HG03097 (cell line): ENCODE measurements at regions not wholly inside any gene's neighbourhood (a gene's known extent, or its start where the extent isn't known, plus 50 kb on each side); places are given as distances from the start of the nearest gene placed in this dataset.

ENCODE experiments used
- ATAC-seq: cut with Tn5 transposase; IDR thresholded peaks from one replicate; pipeline ENCODE4 v1.9.1; 2021; ENCODE audit not compliant: unreplicated experiment, low FRiP score

DNA sequence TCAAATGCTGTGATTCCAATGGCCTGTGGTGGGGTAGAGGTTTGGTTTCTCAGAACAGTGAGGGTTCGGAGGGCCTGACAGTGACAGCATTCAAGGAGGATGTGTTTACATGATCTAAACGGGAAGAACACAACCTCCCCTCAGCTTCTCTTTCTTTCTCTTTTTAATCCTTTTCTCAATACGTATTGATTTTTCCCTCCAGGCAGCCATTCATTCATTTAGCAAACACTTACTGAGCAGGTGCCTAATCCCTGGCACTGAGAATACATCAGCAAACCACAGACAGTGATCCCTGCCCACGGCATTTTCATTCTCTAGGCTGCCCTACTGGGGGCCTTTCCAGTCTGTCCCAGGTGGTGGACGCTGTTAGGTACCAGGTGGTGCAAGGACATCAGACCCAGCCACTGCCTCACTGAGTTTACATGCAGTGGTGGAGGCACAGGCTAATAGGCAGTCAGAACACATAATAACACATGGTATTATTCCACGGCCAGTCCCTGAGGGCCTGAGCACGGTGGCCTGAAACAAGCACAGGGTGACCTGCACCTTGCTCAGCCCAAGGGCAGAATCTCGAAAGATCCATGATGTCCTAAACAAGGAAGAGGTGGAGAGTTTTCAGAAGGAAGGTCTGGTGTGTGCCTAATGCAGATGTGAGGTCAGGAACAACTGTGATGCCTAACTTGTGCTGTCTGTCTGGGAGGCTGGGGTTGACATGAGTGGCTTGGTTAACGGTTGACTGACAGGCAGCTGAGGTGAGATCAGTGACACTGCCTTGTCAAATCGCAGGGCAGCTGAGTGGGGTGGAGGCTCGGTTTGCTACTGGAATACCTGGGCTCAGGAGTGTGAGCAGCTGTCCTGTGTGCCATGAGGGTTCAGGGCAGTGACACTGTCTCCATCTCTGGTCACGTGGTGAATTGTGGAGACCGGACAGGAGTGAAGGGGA is 785.5 kb upstream of the HS6ST1 start:
- ATAC-seq: no peak

GRCh38 chr2:129112181-129112580 is 793.5 kb upstream of the HS6ST1 start:
- no peak for ATAC-seq

DNA sequence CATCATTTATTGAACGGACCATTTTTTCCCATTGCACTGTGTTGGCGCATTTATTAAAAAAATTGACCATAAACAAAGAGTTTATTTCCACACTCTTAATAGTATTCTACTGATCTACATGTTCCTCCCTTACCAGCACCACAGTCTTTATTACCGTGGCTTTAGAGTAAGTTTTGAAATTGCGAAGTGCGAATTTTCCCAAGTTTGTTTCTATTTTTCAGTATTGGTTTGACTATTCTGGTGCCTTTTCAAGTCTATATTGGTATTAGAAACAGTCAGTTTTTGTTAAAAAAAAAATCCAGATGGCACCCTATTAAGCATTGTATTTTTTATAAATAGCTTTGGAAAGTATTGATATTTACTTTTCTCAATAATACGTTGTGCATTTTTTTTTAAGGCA is 795.1 kb upstream of the HS6ST1 start:
- ATAC-seq: no peak

DNA sequence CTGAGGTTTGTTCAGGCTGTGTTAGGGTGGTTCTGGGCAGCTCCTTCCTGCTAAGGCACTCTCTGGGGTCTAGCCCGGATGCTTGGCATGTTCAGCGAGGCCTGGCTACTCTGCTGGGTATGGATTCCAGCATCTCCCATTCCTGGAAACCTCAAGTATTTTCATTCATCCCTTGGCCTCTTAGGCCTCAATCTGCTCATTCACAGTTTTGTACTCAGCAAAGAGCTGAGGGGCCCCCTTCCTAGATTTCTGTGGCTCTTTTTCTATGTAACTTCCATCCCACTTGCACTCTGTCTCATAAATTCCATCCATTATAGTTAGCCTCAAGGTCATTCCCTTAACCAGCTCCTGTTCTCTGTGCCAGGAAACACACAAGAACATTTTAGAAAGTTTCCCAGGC is 798.8 kb upstream of the HS6ST1 start:
- ATAC-seq: no peak

GRCh38 chr2:129118296-129118695 is 799.6 kb upstream of the HS6ST1 start:
- no peak for ATAC-seq

DNA sequence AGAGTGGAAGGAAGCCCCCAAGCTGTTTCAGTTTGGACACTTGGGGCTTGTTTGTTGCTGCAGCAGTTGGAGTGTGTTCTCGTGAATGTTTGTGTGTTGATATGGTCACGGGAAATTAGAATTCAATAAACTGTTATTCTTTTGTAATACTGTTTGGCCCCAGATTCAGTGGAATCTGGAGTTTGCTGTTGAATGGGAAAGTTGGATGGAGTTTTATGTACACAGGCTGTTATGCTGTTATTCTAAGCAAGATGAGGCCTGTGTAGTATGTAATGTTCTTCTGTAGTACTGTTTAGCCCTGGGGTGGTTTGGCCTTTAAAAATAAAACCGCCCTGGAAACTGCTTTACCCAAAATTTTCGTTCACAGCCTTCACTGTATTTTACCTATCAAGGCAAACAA is 810.4 kb upstream of the HS6ST1 start:
- ATAC-seq: no peak

DNA sequence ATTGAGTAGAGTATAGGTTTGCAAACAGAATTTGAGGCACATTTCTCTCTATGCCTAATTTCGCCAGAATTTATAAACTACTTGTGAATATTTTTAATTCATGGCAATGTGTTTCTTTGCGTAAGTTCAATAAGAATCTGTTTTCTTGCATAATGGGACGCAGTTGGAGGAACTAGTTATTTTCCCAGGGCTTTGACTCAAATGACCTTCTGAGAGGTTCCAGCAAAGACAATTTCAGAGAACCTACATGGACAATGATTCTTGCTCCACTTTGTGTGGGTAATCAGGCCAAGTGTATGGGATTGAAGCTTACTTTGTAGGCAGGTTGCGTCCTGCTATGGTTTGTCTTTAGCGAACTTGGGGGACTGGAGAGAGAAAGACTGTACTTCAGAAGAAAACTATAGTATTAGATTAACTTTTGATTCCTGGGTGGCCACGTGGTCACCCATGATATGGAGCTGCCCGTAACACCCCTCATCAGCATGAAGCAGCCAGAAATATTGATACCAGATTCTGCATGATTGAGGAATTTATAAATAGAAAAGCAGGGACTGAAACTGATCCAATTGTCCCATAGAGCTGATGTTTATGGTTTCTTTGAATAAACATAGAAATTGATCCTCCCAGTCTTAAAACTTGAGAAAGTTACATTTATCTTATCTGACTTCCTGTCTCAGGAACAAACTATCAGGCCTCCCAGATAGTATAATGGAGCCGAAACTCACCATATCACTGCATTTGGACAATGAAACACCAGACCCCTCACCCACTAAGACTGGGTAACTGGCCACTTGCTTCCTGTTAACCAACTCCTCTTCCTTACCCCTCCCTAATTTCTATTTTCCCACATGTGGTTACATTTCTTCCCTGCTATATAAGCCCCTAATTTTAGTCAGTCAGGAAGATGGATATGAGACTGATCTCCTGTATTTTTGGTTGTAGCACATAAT is 815.3 kb upstream of the HS6ST1 start:
- no peak for ATAC-seq

- no peak for ATAC-seq
These were observed 816.3 kb upstream of the HS6ST1 start for GRCh38 chr2:129135017-129135416.

DNA sequence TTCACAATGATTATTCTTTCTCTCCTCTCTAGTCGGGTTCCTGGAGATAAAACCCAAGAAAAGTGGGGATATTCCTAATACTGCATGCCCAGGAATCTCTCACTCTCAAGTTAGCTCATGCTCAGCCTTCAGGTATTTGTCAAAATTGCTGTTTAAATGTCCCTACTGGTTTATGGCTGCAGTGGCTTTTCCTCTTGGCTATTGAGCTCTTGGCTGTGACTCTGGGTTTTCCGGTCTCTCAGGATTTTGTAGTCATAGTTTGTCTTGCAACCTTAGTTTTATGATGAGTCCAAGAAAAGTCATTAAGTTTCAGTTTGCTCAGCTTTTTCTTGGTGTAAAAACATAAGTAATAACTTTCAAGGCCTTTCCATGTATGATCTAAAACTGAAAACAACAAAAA is 820.7 kb upstream of the HS6ST1 start:
- ATAC-seq: no peak

DNA sequence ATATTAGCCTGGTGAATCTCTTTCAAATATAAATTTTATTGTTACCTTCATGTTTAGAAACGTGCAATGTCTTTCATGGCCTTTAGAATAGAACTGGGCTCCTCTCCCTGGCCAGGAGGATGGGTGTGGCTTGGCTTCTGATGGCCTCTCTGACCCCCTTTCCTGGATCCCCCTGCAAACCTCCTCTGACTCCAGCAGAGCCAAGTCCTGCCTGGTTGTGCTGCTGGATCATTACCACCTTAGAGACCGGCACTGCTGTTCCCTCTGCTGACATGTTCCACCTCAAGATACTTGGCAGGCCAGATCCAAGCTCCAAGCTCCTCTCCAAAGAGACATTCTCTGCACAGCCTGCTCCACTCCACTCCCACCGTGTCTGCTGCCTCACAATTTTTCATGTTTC is 823.8 kb upstream of the HS6ST1 start:
- ATAC-seq: no peak

DNA sequence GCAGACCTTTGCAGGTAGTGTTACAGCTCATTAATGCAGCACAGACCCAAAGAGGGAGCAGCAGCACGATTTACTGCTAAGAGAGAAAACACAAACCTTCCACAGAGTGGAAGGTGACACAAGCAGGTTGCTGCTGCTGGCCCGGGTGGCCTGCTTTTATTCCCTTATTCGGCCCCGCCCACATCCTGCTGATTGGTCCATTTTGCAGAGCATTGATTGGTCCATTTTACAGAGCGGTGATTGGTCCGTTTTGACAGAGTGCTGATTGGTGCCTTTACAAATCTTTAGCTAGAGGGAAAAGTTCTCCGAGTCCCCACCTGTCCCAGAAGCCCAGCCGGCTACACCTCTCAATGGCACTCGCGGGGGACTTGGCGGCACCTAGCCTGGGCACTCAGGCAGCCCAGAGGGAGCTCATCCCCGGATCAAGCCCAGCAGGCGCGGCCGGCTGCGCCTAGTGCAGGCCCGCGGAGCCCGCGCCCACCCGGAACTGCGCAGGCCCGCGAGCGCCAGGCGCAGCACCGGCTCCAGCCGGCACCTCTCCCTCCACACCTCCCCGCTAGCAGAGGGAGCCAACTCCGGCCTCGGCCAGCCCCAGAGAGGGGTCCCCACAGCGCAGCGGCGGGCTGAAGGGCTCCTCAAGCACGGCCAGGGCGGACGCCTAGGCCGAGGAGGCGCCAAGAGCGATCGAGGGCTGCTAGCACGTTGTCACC is 825.6 kb upstream of the HS6ST1 start:
- no peak for ATAC-seq

DNA sequence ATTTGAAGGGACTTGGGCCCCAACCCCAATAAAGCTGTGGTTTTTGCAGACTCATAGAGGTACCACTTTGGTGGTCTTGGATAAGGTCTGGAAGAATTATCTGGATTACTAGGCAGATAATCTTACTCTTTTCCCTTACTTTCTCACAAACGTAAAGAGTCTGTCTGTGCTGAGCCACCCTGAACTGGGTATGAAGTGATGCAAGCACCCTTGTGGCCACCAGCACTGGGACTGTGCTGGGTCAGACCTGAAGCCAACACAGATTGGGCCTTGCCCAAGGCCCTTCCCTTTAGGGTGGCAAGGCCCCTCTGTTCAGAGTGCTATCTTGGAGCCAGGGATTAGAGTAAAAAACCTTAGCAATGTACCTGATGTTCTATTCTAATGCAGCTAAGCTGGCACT is 827.0 kb upstream of the RAB6C start:
- no peak for ATAC-seq

DNA sequence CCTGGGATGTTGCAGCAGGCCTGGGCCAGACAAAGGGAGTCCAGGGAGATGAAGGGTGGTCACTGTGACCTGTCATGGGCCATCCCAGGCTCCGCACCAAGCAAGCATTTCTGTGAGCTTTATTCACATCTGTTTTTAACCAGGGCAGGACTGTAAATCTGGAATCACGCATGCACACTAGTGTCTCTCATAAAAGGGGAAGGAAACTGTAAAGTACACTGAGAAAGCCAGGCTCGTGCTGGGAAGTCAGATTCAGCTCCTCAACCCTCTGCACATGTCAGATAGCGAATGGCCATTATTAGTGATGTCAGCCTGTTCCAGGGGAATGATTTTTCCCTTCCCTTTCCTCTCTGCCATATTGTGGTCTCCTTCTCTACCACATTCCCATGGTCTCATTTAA is 818.6 kb upstream of the RAB6C start:
- no peak for ATAC-seq

GRCh38 chr2:129164220-129164949 is 815.1 kb upstream of the RAB6C start:
- no peak for ATAC-seq

DNA sequence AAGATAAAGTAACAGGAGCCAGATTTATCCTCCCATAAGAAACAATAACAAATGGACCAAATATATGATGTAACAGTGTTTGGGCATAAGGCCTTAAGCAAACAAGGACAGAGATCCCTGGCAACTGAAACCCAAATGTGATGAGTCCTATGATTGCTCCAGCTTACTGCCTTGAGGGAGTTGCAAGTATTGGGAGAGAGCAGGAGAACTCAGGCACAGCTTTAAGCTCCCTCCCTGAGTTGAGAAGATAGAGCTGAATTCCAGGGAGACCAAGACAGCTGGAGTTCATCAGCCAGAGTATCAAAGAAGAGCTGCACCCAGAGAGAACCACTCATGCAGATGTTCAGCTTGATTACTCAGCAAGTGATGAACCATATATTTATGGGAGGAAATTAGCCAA is 814.5 kb upstream of the RAB6C start:
- ATAC-seq: no peak

GRCh38 chr2:129167456-129167855 is 812.0 kb upstream of the RAB6C start:
- no peak for ATAC-seq

DNA sequence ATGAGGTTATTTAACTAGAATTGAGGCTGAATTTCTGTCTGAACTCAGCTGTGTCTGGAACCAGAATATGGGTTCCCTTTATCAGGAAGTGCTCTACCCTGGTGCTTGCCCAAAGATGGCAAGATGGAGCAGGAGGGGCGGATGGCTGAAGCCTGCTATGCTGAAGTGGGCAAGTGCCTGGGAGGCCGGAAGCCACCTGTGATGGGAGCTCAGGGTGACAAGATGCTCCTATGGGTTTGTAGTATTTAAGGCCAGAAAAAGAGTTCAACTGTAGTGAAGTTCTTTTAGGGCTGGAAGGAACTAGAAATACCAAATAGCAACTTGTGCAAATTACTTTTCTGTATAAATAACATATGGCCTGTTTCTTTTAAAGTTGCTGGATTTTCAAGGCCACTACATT is 808.9 kb upstream of the RAB6C start:
- ATAC-seq: no peak

DNA sequence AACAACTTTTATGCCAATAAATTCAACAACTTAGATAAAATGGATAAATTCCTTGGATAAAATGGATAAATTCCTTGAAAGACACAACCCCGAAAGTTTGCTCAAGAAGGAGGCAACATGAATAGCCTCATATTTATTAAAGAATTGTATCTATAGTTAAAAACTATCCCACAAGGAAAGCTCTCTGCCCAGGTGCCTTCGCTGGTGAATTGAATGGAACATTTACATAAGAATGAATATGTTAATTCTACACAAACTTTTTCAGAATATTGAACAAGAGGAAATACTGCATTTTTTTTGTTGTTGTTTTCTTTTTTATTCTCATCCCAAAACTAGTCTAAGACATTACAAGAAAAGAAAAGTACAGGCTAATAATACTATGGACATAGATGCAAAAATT is 805.3 kb upstream of the RAB6C start:
- no peak for ATAC-seq

- no peak for ATAC-seq
These were observed 804.4 kb upstream of the RAB6C start for GRCh38 chr2:129175051-129175450.

DNA sequence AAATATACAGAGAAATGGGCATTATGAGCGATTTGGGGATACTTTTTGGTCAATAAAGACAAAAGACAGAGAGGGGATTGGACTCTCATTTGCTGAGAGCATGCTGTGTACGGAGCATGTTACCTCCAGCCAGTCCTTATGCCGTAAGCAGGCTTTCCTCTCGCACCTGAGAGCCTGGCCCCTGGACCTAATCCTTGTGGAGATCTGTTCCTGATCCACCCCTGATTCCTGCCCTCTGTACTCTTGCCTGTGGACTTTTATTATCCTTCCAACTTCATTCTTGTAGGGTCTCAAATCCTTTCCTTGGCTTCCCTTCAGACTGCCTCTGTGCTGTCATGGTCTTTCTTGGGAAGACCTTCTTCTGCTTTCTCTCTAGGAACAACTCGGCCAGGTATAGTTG is 803.1 kb upstream of the RAB6C start:
- ATAC-seq: no peak
